Inferior parietal cortex (tissue), 1 donor: ENCODE measurements at regions not wholly inside any gene's neighbourhood (a gene's known extent, or its start where the extent isn't known, plus 50 kb on each side); places are given as distances from the start of the nearest gene placed in this dataset.

Experiments
- DNase-seq: peaks from one replicate; pipeline ENCODE4 v3.0.0-alpha.2; 2016; ENCODE audit errors: extremely low spot score

- no peak for DNase-seq
Observed at GRCh38 chr15:81595752-81596151, 221.7 kb upstream of the TMC3 start.

GRCh38 chr15:81589671-81590070, 215.7 kb upstream of the TMC3 start:
- no peak for DNase-seq

GRCh38 chr15:81575436-81576123, 201.6 kb upstream of the TMC3 start:
- DNase-seq: peak; percentile 36

- DNase-seq: no peak
Observed at GRCh38 chr15:81573098-81573746, 199.2 kb upstream of the TMC3 start.

GRCh38 chr15:81572190-81572589, 198.2 kb upstream of the TMC3 start:
- no peak for DNase-seq

- no peak for DNase-seq
Observed at GRCh38 chr15:81569286-81570080, 195.5 kb upstream of the TMC3 start.

- DNase-seq: no peak
Observed at GRCh38 chr15:81567924-81568323, 193.9 kb upstream of the TMC3 start.

GRCh38 chr15:81562986-81563385, 189.0 kb upstream of the TMC3 start:
- DNase-seq: no peak

- no peak for DNase-seq
Observed at GRCh38 chr15:81560405-81560804, 186.4 kb upstream of the TMC3 start.

- DNase-seq: no peak
Observed at GRCh38 chr15:81558056-81558455, 184.0 kb upstream of the TMC3 start.

- DNase-seq: no peak
Observed at GRCh38 chr15:81555346-81555745, 181.3 kb upstream of the TMC3 start.

GRCh38 chr15:81548365-81549130, 174.5 kb upstream of the TMC3 start:
- DNase-seq: no peak

GRCh38 chr15:81547521-81548132, 173.6 kb upstream of the TMC3 start:
- DNase-seq: no peak

GRCh38 chr15:81544385-81544784, 170.4 kb upstream of the TMC3 start:
- no peak for DNase-seq

- DNase-seq: no peak
Observed at GRCh38 chr15:81540909-81541308, 166.9 kb upstream of the TMC3 start.

GRCh38 chr15:81536356-81536755, 162.3 kb upstream of the TMC3 start:
- no peak for DNase-seq

- DNase-seq: no peak
Observed at GRCh38 chr15:81534124-81534523, 160.1 kb upstream of the TMC3 start.

GRCh38 chr15:81532001-81532400, 158.0 kb upstream of the TMC3 start:
- DNase-seq: no peak

GRCh38 chr15:81531109-81531592, 157.1 kb upstream of the TMC3 start:
- no peak for DNase-seq

GRCh38 chr15:81530271-81530691, 156.3 kb upstream of the TMC3 start:
- DNase-seq: no peak

GRCh38 chr15:81529481-81529880, 155.5 kb upstream of the TMC3 start:
- DNase-seq: no peak
